ENCODE measurements at regions not wholly inside any gene's neighbourhood (a gene's known extent, or its start where the extent isn't known, plus 50 kb on each side); places are given as distances from the start of the nearest gene placed in this dataset.

DNA sequence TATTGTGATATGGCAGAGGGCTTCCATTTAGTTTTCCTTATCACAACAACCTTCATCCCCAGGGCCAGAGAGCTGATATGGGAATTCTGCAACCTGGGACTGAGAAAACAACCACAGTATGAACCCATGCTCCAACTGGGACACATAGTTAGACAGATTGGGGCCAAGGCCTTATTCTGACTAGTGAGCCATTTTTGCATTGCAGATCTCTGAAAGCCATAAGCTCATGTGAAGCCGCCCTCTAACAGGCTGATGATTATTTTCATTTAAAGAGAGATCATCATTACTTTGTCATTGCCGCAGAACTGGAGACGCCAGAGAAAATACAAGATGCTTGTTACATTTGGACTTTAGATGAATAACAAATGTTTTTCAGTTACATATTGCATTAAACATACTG, 791.7 kb upstream of the POM121L12 start:
- no peaks in the 10 kb centered on the region for H3K4me1 Mint-ChIP-seq
- no peaks in the 10 kb centered on the region for H3K9me3 Mint-ChIP-seq
- TF ChIP-seq, protein P1, sequence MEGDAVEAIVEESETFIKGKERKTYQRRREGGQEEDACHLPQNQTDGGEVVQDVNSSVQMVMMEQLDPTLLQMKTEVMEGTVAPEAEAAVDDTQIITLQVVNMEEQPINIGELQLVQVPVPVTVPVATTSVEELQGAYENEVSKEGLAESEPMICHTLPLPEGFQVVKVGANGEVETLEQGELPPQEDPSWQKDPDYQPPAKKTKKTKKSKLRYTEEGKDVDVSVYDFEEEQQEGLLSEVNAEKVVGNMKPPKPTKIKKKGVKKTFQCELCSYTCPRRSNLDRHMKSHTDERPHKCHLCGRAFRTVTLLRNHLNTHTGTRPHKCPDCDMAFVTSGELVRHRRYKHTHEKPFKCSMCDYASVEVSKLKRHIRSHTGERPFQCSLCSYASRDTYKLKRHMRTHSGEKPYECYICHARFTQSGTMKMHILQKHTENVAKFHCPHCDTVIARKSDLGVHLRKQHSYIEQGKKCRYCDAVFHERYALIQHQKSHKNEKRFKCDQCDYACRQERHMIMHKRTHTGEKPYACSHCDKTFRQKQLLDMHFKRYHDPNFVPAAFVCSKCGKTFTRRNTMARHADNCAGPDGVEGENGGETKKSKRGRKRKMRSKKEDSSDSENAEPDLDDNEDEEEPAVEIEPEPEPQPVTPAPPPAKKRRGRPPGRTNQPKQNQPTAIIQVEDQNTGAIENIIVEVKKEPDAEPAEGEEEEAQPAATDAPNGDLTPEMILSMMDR (IDR thresholded peaks at IDR 0.05; ENCODE audit: unreplicated experiment in 3 of 3): no peak
- no peaks in the 10 kb centered on the region for H3K27me3 Mint-ChIP-seq (ENCODE audit: low read depth)
- no peak overlapping the region for H3K4me3 Mint-ChIP-seq
- no peaks in the 10 kb centered on the region for H3K36me3 Mint-ChIP-seq (ENCODE audit: low read depth)
- H3K27ac Mint-ChIP-seq: no peak overlapping the region

DNA sequence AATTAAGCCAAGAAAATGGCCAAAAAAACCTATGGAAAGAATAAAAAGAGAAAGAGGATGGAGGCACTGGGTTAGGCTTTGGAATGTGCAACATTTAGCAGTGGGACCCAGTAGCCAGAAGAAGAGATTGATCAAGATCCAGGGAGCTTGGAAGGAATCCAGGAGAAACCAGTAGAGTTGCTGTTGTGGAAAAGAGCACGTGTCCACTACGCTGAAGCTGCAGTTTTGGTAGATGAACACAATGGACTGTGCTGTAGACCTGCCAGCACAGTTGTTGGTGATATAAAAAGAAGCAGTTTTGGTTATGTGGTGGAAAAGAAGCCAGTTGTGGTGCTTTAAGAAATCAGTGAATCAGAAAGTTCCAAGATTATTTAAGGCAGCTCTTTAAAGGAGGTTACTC, 802.2 kb upstream of the POM121L12 start:
- H3K27ac Mint-ChIP-seq: no peak overlapping the region

DNA sequence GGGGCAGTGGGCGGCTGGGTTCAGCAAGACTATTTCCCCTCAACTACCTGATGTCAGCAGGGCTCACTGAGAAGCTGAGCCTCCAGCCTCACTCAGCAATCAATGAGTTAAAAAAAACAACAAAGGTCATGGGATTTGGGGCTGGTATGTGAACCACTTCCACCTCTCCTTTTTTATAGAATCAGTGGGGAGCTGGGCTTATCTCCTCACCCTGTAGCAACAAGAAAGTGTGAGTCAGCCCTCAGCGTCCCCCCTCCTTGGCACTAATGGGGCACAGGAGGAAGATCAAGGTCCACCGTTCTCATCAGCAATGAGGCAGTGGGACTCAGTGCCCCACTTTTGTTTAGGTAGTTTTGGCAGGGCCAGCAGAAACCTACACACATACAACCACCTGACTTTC, 823.5 kb upstream of the POM121L12 start:
- no peak overlapping the region for H3K4me3 Mint-ChIP-seq
- no peaks in the 10 kb centered on the region for H3K9me3 Mint-ChIP-seq
- H3K4me1 Mint-ChIP-seq: peaks cover 9% of the 10 kb centered on the region
- no peaks in the 10 kb centered on the region for H3K36me3 Mint-ChIP-seq (ENCODE audit: low read depth)
- H3K27me3 Mint-ChIP-seq (ENCODE audit: low read depth): no peaks in the 10 kb centered on the region
- TF ChIP-seq, protein P1 (IDR thresholded peaks at IDR 0.05; ENCODE audit: unreplicated experiment in 3 of 3): no peak
- no peak overlapping the region for H3K27ac Mint-ChIP-seq

More for the DNA sequence above, 802.2 kb upstream of the POM121L12 start:
- H3K27me3 Mint-ChIP-seq (ENCODE audit: low read depth): no peaks in the 10 kb centered on the region
- TF ChIP-seq, protein P1 (IDR thresholded peaks at IDR 0.05; ENCODE audit: unreplicated experiment in 3 of 3): no peak
- peaks cover 8% of the 10 kb centered on the region for H3K9me3 Mint-ChIP-seq
- no peak overlapping the region for H3K4me3 Mint-ChIP-seq
- H3K4me1 Mint-ChIP-seq: no peaks in the 10 kb centered on the region
- no peaks in the 10 kb centered on the region for H3K36me3 Mint-ChIP-seq (ENCODE audit: low read depth)

DNA sequence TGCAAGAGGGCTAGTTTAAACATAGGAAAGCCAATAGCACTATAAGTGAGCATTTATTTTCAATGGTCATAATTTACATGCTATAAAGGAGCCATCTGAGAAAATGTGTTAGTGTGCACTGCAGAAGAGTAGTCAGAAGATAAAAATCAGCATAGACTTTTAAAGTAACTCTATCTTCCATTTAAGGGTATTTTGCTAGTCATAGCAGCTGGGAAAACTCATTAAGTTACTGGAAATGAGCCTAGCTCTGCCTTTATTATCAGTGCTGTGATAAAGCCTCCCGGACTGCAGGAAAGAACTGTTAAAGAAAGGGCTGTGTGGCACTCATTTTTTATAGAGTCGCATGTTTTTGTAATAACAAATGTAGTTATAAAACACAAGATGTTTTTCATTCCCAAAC, 825.8 kb upstream of the POM121L12 start:
- H3K4me3 Mint-ChIP-seq: no peak overlapping the region
- H3K36me3 Mint-ChIP-seq (ENCODE audit: low read depth): no peaks in the 10 kb centered on the region
- no peaks in the 10 kb centered on the region for H3K27me3 Mint-ChIP-seq (ENCODE audit: low read depth)
- TF ChIP-seq, protein P1 (IDR thresholded peaks at IDR 0.05; ENCODE audit: unreplicated experiment in 3 of 3): no peak
- H3K27ac Mint-ChIP-seq: peak overlapping the region; percentile 40 to 78 (median 67)
- peaks cover 9% of the 10 kb centered on the region for H3K4me1 Mint-ChIP-seq
- H3K9me3 Mint-ChIP-seq: no peaks in the 10 kb centered on the region

DNA sequence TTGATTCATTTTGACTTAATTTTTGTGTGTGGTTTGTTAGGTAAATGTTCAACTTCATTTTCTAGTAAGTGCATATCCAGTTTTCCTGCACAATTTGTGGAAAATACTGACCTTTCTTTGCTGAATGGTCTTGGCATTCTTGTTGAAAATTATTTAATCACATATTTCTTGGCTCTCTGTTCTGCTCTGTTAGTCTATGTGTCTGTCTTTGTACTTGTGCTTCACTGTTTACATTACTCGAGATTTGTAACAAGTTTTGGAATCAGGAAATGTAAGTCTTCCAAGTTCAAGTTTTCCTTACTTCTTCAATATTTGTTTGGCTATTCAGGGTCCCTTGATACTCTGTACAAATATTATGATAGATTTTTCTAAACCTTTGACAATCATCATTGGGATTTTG, 838.2 kb upstream of the POM121L12 start:
- Mint-ChIP-seq H3K27ac (peak overlapping the region in 2 of 3 experiments; percentile 14), H3K4me3 (no peak overlapping the region), H3K4me1 (no peaks in the 10 kb centered on the region), H3K36me3 (ENCODE audit: low read depth) (no peaks in the 10 kb centered on the region), H3K9me3 (no peaks in the 10 kb centered on the region), H3K27me3 (ENCODE audit: low read depth) (no peaks in the 10 kb centered on the region)
- TF ChIP-seq, protein P1 (IDR thresholded peaks at IDR 0.05; ENCODE audit: unreplicated experiment in 3 of 3): no peak

DNA sequence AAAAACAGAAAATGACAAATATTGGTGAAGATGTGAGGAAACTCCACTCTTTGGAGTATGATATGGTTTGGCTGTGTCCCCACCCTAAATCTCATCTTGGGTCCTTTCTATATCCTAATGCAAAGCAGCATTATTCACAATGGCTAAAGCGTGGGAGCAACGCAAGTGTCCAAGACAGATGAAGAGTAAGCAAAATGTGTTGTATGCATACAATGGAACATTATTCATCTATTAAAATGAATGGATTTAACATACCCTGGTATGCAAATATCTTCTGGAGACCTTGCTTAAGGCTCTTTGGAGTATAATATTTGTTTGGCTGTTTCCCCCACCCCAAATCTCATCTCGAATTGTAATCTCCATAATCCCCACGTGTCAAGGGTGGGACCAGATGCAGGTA, 839.8 kb upstream of the POM121L12 start:
- H3K4me3 Mint-ChIP-seq: no peak overlapping the region
- H3K36me3 Mint-ChIP-seq (ENCODE audit: low read depth): no peaks in the 10 kb centered on the region
- TF ChIP-seq, protein P1 (IDR thresholded peaks at IDR 0.05; ENCODE audit: unreplicated experiment in 3 of 3): no peak
- no peaks in the 10 kb centered on the region for H3K4me1 Mint-ChIP-seq
- H3K9me3 Mint-ChIP-seq: no peaks in the 10 kb centered on the region
- H3K27ac Mint-ChIP-seq: no peak overlapping the region
- H3K27me3 Mint-ChIP-seq (ENCODE audit: low read depth): no peaks in the 10 kb centered on the region
